DND-41 (cell line): ENCODE measurements at regions not wholly inside any gene's neighbourhood (a gene's known extent, or its start where the extent isn't known, plus 50 kb on each side); places are given as distances from the start of the nearest gene placed in this dataset.

Experiments used
- ATAC-seq: fragments of 200-7000 bp; cut with Tn5 transposase; 3 replicates; pipeline ENCODE4 v1.9.1; 2021; ENCODE audit warnings: low read depth; ENCODE audit not compliant: insufficient read depth
- DNase-seq: peaks from one replicate; pipeline ENCODE4 v3.0.0-alpha.2; 2020
- H2AFZ ChIP-seq: 2 replicates; pipeline ENCODE4 v1.6.0; 2012; ENCODE audit warnings: low read depth, low read length
- H3K27ac ChIP-seq: 2 replicates; pipeline ENCODE4 v1.5.1; 2012; ENCODE audit warnings: low read length, inconsistent platforms
- H3K27me3 ChIP-seq: fragments of 200-600 bp; sonication (generic); 2 replicates; pipeline ENCODE4 v1.6.0; 2012; ENCODE audit warnings: low read length, mild to moderate bottlenecking, inconsistent platforms; ENCODE audit not compliant: insufficient read depth, poor library complexity
- H3K36me3 ChIP-seq: 2 replicates; pipeline ENCODE4 v1.5.1; 2012; ENCODE audit warnings: low read length, inconsistent platforms; ENCODE audit not compliant: insufficient read depth
- H3K4me1 ChIP-seq: 2 replicates; pipeline ENCODE4 v1.5.1; 2012; ENCODE audit warnings: mild to moderate bottlenecking, low read length; ENCODE audit not compliant: insufficient read depth
- H3K4me2 ChIP-seq: 2 replicates; pipeline ENCODE4 v1.6.0; 2012; ENCODE audit warnings: mild to moderate bottlenecking, moderate library complexity, low read length, inconsistent platforms; ENCODE audit not compliant: insufficient read depth
- H3K4me3 ChIP-seq, 2 experiments: fragments of 200-600 bp in 1 of 2; shearing (Covaris generic) in 1 of 2; 2 replicates each; pipeline ENCODE4 v1.5.1; 2012 to 2016; ENCODE audit warnings: inconsistent platforms in 2 of 2, low read length in 2 of 2, mild to moderate bottlenecking in 2 of 2, low read depth in 1 of 2, moderate library complexity in 1 of 2
- H3K79me2 ChIP-seq: 2 replicates; pipeline ENCODE4 v1.6.0; 2012; ENCODE audit warnings: low read length, inconsistent platforms; ENCODE audit not compliant: insufficient read depth
- H3K9ac ChIP-seq: 2 replicates; pipeline ENCODE4 v1.6.0; 2012; ENCODE audit warnings: low read depth, mild to moderate bottlenecking, inconsistent platforms, low read length, moderate library complexity
- H3K9me3 ChIP-seq: 2 replicates; pipeline ENCODE4 v1.5.1; 2012; ENCODE audit warnings: low read length, moderate library complexity, mild to moderate bottlenecking, inconsistent platforms; ENCODE audit not compliant: insufficient read depth, severe bottlenecking
- H4K20me1 ChIP-seq: 2 replicates; pipeline ENCODE4 v1.6.0; 2012; ENCODE audit warnings: low read length; ENCODE audit not compliant: insufficient read depth
- CTCF ChIP-seq: IDR thresholded peaks from 2 replicates; pipeline ENCODE4 v1.5.1; 2012; ENCODE audit warnings: borderline replicate concordance, low read length, moderate library complexity, mild to moderate bottlenecking; ENCODE audit not compliant: poor library complexity, severe bottlenecking; ENCODE audit errors: extremely low read depth
- EZH2 ChIP-seq: IDR thresholded peaks from 3 replicates; pipeline ENCODE4 v1.6.1; 2012; ENCODE audit warnings: borderline replicate concordance, low read depth, mild to moderate bottlenecking, moderate library complexity, low read length, inconsistent platforms; ENCODE audit not compliant: severe bottlenecking

- no peak overlapping the region for H3K4me3 ChIP-seq
- ATAC-seq = no peak
- no peaks in the 10 kb centered on the region for H3K9me3 ChIP-seq
- H4K20me1 ChIP-seq = no peaks in the 10 kb centered on the region
- H3K9ac ChIP-seq = no peak overlapping the region
- DNase-seq = no peak
- TF ChIP-seq CTCF = no peak
- no peak for TF ChIP-seq EZH2
- H2AFZ ChIP-seq = no peak overlapping the region
- H3K27ac ChIP-seq = no peak overlapping the region
- no peaks in the 10 kb centered on the region for H3K79me2 ChIP-seq
- H3K4me1 ChIP-seq = no peaks in the 10 kb centered on the region
- H3K36me3 ChIP-seq = no peaks in the 10 kb centered on the region
- peaks cover 12% of the 10 kb centered on the region for H3K27me3 ChIP-seq
- H3K4me2 ChIP-seq = no peak overlapping the region
These were observed 103.8 kb upstream of the ERCC6L2 start for GRCh38 chr9:95771556-95772246.

GRCh38 chr9:95770653-95771131 lies 104.8 kb upstream of the ERCC6L2 start:
- Histone ChIP-seq H3K4me2 (no peak overlapping the region), H3K9me3 (no peaks in the 10 kb centered on the region), H3K4me1 (no peaks in the 10 kb centered on the region), H3K79me2 (no peaks in the 10 kb centered on the region), H3K36me3 (no peaks in the 10 kb centered on the region), H3K27ac (no peak overlapping the region), H2AFZ (no peak overlapping the region), H3K9ac (no peak overlapping the region), H4K20me1 (no peaks in the 10 kb centered on the region), H3K27me3 (peaks cover 12% of the 10 kb centered on the region), H3K4me3 (no peak overlapping the region)
- TF ChIP-seq EZH2 (no peak), CTCF (no peak)
- DNase-seq (no peak), ATAC-seq (no peak)

DNA sequence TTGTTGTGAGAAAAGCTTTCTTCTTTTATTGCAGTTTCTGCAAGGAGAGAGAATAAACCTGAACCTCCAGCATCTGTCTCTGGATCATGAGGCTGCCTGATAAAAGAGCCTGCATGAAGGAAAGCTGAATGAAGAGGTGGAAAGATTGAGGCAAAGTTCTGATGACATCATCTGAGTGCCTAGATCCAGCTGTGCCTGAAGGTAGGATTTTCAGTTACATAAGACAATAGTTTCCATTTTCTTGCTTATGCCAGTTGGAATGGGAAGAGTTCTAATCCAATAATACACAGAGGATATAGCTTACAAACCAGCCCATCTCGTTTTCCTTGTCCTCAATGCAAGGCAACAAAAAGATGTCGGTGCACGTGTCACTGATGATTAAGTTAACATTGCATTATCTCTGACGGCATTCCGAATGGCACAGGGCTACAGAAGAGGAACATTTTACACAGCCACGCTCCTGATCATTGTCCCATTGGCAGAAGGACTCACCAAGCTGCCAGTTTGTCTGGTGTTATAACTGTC lies 105.5 kb upstream of the ERCC6L2 start:
- H4K20me1 ChIP-seq = no peaks in the 10 kb centered on the region
- no peak for DNase-seq
- H3K9me3 ChIP-seq = no peaks in the 10 kb centered on the region
- H3K27ac ChIP-seq = no peak overlapping the region
- H3K4me3 ChIP-seq = no peak overlapping the region
- H3K79me2 ChIP-seq = no peaks in the 10 kb centered on the region
- H3K4me2 ChIP-seq = no peak overlapping the region
- H3K9ac ChIP-seq = no peak overlapping the region
- H3K4me1 ChIP-seq = no peaks in the 10 kb centered on the region
- H3K27me3 ChIP-seq = peaks cover 12% of the 10 kb centered on the region
- no peak overlapping the region for H2AFZ ChIP-seq
- TF ChIP-seq EZH2 = no peak
- TF ChIP-seq CTCF = no peak
- no peaks in the 10 kb centered on the region for H3K36me3 ChIP-seq
- no peak for ATAC-seq

DNA sequence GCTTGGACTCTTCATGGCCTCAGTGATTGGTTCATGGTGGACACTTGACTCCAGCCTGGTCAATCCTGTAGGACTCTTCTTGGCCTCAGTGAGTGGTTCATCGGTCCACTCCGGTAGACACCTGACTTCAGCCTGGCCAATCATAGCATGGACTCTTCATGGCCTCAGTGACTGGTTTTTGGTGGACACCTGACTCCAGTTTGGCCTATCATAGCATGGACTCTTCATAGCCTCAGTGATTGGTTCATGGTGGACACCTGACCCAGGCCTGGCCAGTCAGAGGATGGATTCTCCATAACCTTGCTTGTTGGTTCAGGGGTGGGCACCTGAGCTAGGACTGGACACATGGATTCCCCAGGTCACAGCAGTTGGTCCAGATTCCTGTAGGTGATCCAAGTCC lies 106.0 kb upstream of the ERCC6L2 start:
- no peak overlapping the region for H2AFZ ChIP-seq
- no peak overlapping the region for H3K4me2 ChIP-seq
- no peak overlapping the region for H3K27ac ChIP-seq
- H3K36me3 ChIP-seq = no peaks in the 10 kb centered on the region
- no peaks in the 10 kb centered on the region for H3K9me3 ChIP-seq
- no peak overlapping the region for H3K4me3 ChIP-seq
- TF ChIP-seq CTCF (no peak), EZH2 (no peak)
- no peaks in the 10 kb centered on the region for H3K4me1 ChIP-seq
- no peaks in the 10 kb centered on the region for H3K79me2 ChIP-seq
- ATAC-seq = no peak
- H3K27me3 ChIP-seq = peaks cover 12% of the 10 kb centered on the region
- no peak overlapping the region for H3K9ac ChIP-seq
- H4K20me1 ChIP-seq = no peaks in the 10 kb centered on the region
- no peak for DNase-seq
